Fibroblast of the aortic adventitia (primary cell): ENCODE measurements at regions not wholly inside any gene's neighbourhood (a gene's known extent, or its start where the extent isn't known, plus 50 kb on each side); places are given as distances from the start of the nearest gene placed in this dataset.
A peak's percentile ranks its signal among the peaks of the same experiment; 100 is the strongest.
"Not testable (repeated sequence)": the region's sequence is repeated elsewhere in the genome, so short reads cannot be mapped to it uniquely, and the experiment has no call there.

Source experiments
- DNase-seq: peaks from one replicate; pipeline ENCODE4 v3.0.0-alpha.2; 2010; ENCODE audit warnings: low read depth
- H3K4me3 ChIP-seq: 2 replicates; pipeline ENCODE4 v1.5.1; 2011; ENCODE audit warnings: low read depth, mild to moderate bottlenecking, control low read depth, low read length, moderate library complexity
- TF ChIP-seq, protein P1 (sequence below): IDR thresholded peaks from 2 replicates; pipeline ENCODE4 v1.5.1; 2011; ENCODE audit warnings: mild to moderate bottlenecking, low read length, control low read depth, inconsistent platforms; ENCODE audit not compliant: insufficient read depth

DNA sequence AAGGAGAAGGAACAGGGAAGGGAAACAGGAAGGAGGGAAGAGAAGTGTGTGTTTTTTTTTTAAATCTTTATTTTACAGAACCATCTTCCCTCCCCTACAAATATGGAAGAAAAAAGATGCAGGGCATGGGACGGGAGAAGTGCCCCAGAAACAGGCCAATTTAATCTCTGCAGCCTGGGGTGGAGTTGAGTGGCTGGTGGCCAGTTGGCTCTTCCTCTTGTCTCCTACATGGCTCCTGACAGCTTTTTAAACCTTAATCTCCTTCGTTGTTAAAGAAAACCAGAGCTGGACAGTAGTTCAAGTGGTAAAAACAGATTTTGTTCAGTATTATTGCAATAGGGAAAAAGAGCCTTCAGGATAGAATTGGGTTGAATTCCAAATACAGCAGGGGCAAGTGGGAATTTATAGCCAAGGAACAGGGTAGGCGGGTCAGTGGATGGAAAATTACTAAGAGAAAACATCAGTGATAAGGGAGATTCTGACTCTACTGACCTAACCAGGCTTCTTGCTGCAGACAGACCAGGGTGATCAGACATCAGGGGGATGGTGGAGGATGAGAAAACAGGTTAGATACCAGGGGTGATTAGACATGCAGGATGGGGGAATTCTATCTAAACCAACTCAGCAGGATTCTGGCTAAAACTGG is 125.1 kb upstream of the CLINT1 start:
- TF ChIP-seq, protein P1, sequence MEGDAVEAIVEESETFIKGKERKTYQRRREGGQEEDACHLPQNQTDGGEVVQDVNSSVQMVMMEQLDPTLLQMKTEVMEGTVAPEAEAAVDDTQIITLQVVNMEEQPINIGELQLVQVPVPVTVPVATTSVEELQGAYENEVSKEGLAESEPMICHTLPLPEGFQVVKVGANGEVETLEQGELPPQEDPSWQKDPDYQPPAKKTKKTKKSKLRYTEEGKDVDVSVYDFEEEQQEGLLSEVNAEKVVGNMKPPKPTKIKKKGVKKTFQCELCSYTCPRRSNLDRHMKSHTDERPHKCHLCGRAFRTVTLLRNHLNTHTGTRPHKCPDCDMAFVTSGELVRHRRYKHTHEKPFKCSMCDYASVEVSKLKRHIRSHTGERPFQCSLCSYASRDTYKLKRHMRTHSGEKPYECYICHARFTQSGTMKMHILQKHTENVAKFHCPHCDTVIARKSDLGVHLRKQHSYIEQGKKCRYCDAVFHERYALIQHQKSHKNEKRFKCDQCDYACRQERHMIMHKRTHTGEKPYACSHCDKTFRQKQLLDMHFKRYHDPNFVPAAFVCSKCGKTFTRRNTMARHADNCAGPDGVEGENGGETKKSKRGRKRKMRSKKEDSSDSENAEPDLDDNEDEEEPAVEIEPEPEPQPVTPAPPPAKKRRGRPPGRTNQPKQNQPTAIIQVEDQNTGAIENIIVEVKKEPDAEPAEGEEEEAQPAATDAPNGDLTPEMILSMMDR = no peak
- no peak overlapping the region for H3K4me3 ChIP-seq
- no peak for DNase-seq

DNA sequence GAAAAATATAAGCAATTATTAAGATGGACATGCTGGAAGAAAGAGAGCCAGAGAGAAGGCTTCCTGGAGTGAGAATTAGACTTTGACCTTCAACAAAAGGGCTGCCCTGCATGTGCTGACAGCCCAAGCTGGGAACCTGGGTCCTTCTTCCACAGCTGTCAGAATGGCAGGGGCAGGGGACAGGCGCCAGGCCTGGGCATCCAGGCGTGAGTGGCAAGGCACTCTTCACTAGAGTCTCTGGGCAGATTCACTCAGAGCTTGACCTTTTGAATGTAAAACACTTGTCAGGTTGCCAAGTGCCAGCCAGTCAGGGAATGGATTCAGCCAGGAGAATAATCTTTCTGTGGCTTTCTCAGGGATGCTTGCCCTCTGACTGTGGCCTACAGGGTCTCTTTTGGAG is 119.1 kb upstream of the CLINT1 start:
- DNase-seq = no peak
- no peak overlapping the region for H3K4me3 ChIP-seq
- TF ChIP-seq, protein P1 = no peak

DNA sequence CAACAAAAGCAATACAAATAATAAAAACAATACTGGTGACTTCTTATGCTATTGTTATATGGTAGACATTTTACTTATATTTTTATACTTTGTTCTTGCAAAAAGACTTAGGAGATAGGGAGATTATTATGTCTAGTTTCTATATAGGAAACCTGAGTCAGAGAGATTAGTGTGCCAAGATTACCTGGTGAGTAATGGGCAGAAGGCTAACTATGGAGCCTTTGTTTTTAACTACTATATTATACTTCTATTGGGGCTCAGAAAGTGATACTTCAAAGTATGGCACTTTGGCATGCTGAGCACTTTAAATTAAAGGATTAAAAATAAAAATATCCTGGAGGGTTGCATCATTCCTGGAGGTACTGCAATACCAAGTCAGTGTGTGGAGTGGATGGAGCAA is 117.5 kb upstream of the CLINT1 start:
- H3K4me3 ChIP-seq = no peak overlapping the region
- no peak for DNase-seq
- TF ChIP-seq, protein P1 = no peak

DNA sequence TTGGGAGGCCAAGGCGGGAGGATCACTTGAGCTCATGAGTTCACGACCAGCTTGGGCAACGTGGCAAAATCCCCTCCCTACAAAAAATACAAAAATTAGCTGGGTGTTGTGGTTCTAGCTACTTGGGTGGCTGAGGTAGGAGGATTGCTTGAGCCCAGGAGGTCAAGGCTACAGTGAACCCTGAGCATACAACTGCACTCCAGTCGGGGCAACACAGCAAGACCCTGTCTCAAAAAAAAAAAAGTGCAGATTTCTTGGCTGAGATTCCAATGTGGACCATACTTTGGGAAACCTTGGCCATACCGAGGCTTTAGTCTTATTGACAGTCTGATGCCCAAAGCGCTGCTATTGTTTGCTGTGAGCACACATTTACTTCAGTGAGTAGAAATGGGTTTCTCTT is 113.6 kb upstream of the CLINT1 start:
- TF ChIP-seq, protein P1 = no peak
- no peak overlapping the region for H3K4me3 ChIP-seq

DNA sequence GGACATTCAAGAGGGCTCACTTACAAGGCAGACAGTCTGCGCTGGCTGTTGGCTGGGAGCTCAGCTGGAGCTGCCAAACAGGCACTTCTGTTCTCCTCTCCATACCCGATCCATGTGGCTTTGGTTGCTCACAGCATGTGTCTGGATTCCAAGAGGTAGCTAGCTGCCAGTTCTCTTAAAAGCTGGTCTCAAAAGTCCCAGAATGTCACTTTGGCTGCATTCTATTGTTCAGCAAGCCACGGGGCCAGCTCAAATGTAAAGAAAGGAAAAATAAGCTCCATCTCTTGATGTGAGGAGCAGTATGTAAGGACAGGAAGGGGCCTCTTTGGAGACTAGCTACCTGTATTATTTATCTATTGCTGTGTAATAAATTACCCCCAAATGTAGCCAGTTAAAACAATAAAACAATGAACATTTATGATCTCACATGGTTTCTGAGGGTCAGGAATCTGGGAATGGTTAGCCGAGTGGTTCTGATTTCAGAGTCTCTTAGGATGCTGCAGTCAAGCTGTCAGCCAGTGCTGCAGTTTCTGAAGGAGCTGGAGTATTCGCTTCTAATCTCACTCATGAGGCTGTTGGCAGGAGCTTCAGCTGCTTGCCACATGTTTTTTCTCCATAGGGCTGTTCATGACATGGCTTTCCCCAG is 112.7 kb upstream of the CLINT1 start:
- DNase-seq = peak; percentile 43
- no peak overlapping the region for H3K4me3 ChIP-seq
- TF ChIP-seq, protein P1 = no peak

More for the DNA sequence above, 113.6 kb upstream of the CLINT1 start:
- no peak for DNase-seq

DNA sequence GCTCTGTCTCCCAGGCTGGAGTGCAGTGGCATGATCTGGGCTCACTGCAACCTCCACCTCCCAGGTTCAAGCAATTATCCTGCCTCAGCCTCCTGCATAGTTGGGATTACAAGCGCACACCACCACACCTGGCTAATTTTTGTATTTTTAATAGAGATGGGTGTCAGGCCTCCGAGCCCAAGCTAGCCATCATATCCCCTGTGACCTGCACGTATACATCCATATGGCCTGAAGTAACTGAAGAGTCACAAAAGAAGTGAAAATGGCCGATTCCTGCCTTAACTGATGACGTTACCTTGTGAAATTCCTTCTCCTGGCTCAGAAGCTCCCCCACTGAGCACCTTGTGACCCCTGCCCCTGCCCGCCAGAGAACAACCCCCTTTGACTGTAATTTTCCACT is 109.6 kb upstream of the CLINT1 start:
- H3K4me3 ChIP-seq, DNase-seq: not testable (repeated sequence)

DNA sequence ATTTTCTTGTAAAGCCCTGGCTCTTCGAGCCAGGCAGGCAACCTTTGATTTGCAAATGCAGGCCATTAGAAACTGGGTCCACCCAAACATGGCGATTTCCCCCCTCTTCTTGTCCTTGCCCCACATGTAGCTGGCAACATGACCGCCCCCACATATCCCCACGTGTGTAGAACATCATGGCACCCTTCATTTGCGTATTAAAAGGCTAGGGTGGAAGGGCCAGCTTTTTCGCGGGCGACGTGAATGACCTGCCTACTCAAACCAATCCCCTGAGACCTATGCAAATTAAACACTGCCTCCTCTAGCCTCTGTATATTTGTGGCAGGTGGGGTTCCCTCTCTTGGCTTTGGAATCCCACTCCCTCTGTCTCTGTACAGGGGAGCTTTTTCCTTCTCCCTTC is 107.0 kb upstream of the CLINT1 start:
- TF ChIP-seq, protein P1 = no peak
- H3K4me3 ChIP-seq = no peak overlapping the region
- DNase-seq = no peak
